ENCODE measurements at regions not wholly inside any gene's neighbourhood (a gene's known extent, or its start where the extent isn't known, plus 50 kb on each side); places are given as distances from the start of the nearest gene placed in this dataset.
A peak's percentile ranks its signal among the peaks of the same experiment; 100 is the strongest.

GRCh38 chrX:68892651-68893050 lies 63.8 kb downstream of the EFNB1 start:
- DNase-seq: peak in 2 of 5 donors; percentile 29 to 59
- H3K27ac ChIP-seq (ENCODE audit: low read depth in 2 of 2, low read length in 2 of 2): no peak overlapping the region
- H3K36me3 ChIP-seq (ENCODE audit: control insufficient read depth in 2 of 3, insufficient read depth in 3 of 3, low read length in 3 of 3): no peaks in the 10 kb centered on the region
- no peaks in the 10 kb centered on the region for H3K9me3 ChIP-seq (ENCODE audit: control insufficient read depth in 2 of 3, insufficient read depth in 1 of 3, low read length in 3 of 3)
- H3K27me3 ChIP-seq (ENCODE audit: control insufficient read depth, insufficient read depth, low read length): no peaks in the 10 kb centered on the region
- no peak overlapping the region for H3K4me3 ChIP-seq (ENCODE audit: low read length in 3 of 3)
- no peak for TF ChIP-seq CTCF (IDR thresholded peaks at IDR 0.05; ENCODE audit: borderline replicate concordance, extremely low read depth, insufficient read depth)
- intact Hi-C loops (cut with DNase I): no loop called here
- no peak for FAIRE-seq
- H3K4me1 ChIP-seq (ENCODE audit: control insufficient read depth in 2 of 3, insufficient read depth in 2 of 3, low read depth in 1 of 3, low read length in 3 of 3): peaks cover 0 to 18% (median 8%) of the 10 kb centered on the region in 3 donors
- no peak overlapping the region for H3K9ac ChIP-seq (ENCODE audit: low read length in 3 of 3)

GRCh38 chrX:68892134-68892533 lies 63.3 kb downstream of the EFNB1 start:
- Histone ChIP-seq H3K4me1 (ENCODE audit: control insufficient read depth in 2 of 3, insufficient read depth in 2 of 3, low read depth in 1 of 3, low read length in 3 of 3) (peaks cover 0 to 15% (median 8%) of the 10 kb centered on the region in 3 donors), H3K9ac (ENCODE audit: low read length in 3 of 3) (no peak overlapping the region), H3K4me3 (ENCODE audit: low read length in 3 of 3) (no peak overlapping the region), H3K9me3 (ENCODE audit: control insufficient read depth in 2 of 3, insufficient read depth in 1 of 3, low read length in 3 of 3) (no peaks in the 10 kb centered on the region), H3K27me3 (ENCODE audit: control insufficient read depth, insufficient read depth, low read length) (no peaks in the 10 kb centered on the region), H3K27ac (ENCODE audit: low read depth in 2 of 2, low read length in 2 of 2) (no peak overlapping the region), H3K36me3 (ENCODE audit: control insufficient read depth in 2 of 3, insufficient read depth in 3 of 3, low read length in 3 of 3) (no peaks in the 10 kb centered on the region)
- DNase-seq (no peak), FAIRE-seq (no peak)
- intact Hi-C loops (cut with DNase I): no loop called here
- TF ChIP-seq CTCF (IDR thresholded peaks at IDR 0.05; ENCODE audit: borderline replicate concordance, extremely low read depth, insufficient read depth): no peak
